Fibroblast of lung (primary cell): ENCODE measurements at regions not wholly inside any gene's neighbourhood (a gene's known extent, or its start where the extent isn't known, plus 50 kb on each side); places are given as distances from the start of the nearest gene placed in this dataset.

ENCODE experiments used
- DNase-seq, 2 donors: peaks; one replicate each; pipeline versions ENCODE4 v3.0.0 to v3.0.0-alpha.2; 2010; ENCODE audit warnings: low read depth in 2 of 2
- H2AFZ ChIP-seq: 2 replicates; pipeline ENCODE4 v1.5.1; 2012; ENCODE audit warnings: low read length, control low read depth, inconsistent platforms
- H3K27ac ChIP-seq: 2 replicates; pipeline ENCODE4 v1.5.1; 2011; ENCODE audit warnings: low read length, control low read depth; ENCODE audit not compliant: insufficient read depth
- H3K27me3 ChIP-seq: 2 replicates; pipeline ENCODE4 v1.5.1; 2011; ENCODE audit warnings: mild to moderate bottlenecking, low read length; ENCODE audit not compliant: control insufficient read depth, insufficient read depth
- H3K36me3 ChIP-seq: 2 replicates; pipeline ENCODE4 v1.5.1; 2011; ENCODE audit warnings: low read length; ENCODE audit not compliant: control insufficient read depth, insufficient read depth
- H3K4me1 ChIP-seq: 2 replicates; pipeline ENCODE4 v1.5.1; 2011; ENCODE audit warnings: low read length; ENCODE audit not compliant: control insufficient read depth, insufficient read depth; ENCODE audit errors: extremely low read depth
- H3K4me2 ChIP-seq: 2 replicates; pipeline ENCODE4 v1.5.1; 2011; ENCODE audit warnings: low read length, control low read depth; ENCODE audit not compliant: insufficient read depth; ENCODE audit errors: extremely low read depth
- H3K4me3 ChIP-seq, 4 experiments: fragments of 200-600 bp in 1 of 4; sonication (generic) in 1 of 4; replicated peaks in 1 of 4; 2 replicates each; pipeline ENCODE4 v1.5.1; 2011 to 2016; ENCODE audit warnings: low read length in 4 of 4, low read depth in 3 of 4, mild to moderate bottlenecking in 3 of 4, control low read depth in 2 of 4, inconsistent platforms in 1 of 4, mixed read lengths in 1 of 4; ENCODE audit not compliant: insufficient read depth in 1 of 4; ENCODE audit errors: control extremely low read depth in 1 of 4
- H3K79me2 ChIP-seq: 2 replicates; pipeline ENCODE4 v1.5.1; 2012; ENCODE audit warnings: mild to moderate bottlenecking, low read length, inconsistent platforms; ENCODE audit not compliant: control insufficient read depth, insufficient read depth
- H3K9ac ChIP-seq: 2 replicates; pipeline ENCODE4 v1.5.1; 2011; ENCODE audit warnings: mild to moderate bottlenecking, low read length, control low read depth; ENCODE audit not compliant: insufficient read depth
- H3K9me3 ChIP-seq: 2 replicates; pipeline ENCODE4 v1.5.1; 2012; ENCODE audit warnings: low read depth, low read length; ENCODE audit not compliant: control insufficient read depth, insufficient read depth
- H4K20me1 ChIP-seq: 2 replicates; pipeline ENCODE4 v1.5.1; 2011; ENCODE audit warnings: low read length; ENCODE audit not compliant: control insufficient read depth, insufficient read depth; ENCODE audit errors: extremely low read depth
- CTCF ChIP-seq, 2 donors: IDR thresholded peaks in 1 of 2; conservative IDR thresholded peaks in 1 of 2; 1 replicate in 1 of 2; 2 replicates in 1 of 2; pipeline ENCODE4 v1.5.1; 2011 to 2012; ENCODE audit warnings: low read length in 2 of 2, control low read depth in 1 of 2, inconsistent platforms in 1 of 2, low read depth in 1 of 2, mild to moderate bottlenecking in 1 of 2
- EZH2 ChIP-seq: IDR thresholded peaks from 2 replicates; pipeline ENCODE4 v1.5.1; 2012; ENCODE audit warnings: low read length, control low read depth, mild to moderate bottlenecking; ENCODE audit errors: missing control alignments

DNA sequence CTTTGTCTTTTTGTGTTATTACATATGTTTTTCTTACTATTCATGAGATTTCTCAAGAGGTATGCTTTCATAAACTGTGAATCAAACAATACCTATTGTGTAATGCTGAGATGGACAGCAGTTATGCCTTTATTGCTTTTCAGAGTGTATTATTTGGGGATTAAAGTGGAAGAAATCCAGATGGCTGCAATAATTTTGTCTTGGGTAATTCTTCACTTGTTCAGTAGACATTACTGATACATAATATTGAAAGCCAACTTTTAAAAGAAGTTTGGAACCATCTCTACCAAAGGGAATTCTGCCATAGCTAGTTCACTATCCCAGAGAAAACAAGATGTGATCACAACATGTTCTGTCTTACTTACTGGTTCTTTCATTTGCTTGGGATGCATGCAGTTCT is 253.4 kb upstream of the ZSWIM2 start:
- no peaks in the 10 kb centered on the region for H3K4me1 ChIP-seq
- no peak overlapping the region for H3K9ac ChIP-seq
- no peak overlapping the region for H2AFZ ChIP-seq
- no peaks in the 10 kb centered on the region for H3K9me3 ChIP-seq
- no peak overlapping the region for H3K4me3 ChIP-seq
- no peaks in the 10 kb centered on the region for H3K36me3 ChIP-seq
- no peak overlapping the region for H3K27ac ChIP-seq
- peak in 1 of 2 donors; percentile 8 for DNase-seq
- H3K79me2 ChIP-seq, result no peaks in the 10 kb centered on the region
- no peak for TF ChIP-seq EZH2
- no peak for TF ChIP-seq CTCF (conservative IDR thresholded peaks at IDR 0.05 in 1 of 2, IDR thresholded peaks at IDR 0.05 in 1 of 2; ENCODE audit: low read depth in 1 of 2, low read length in 2 of 2)
- no peak overlapping the region for H3K4me2 ChIP-seq
- no peaks in the 10 kb centered on the region for H3K27me3 ChIP-seq
- H4K20me1 ChIP-seq, result no peaks in the 10 kb centered on the region

DNA sequence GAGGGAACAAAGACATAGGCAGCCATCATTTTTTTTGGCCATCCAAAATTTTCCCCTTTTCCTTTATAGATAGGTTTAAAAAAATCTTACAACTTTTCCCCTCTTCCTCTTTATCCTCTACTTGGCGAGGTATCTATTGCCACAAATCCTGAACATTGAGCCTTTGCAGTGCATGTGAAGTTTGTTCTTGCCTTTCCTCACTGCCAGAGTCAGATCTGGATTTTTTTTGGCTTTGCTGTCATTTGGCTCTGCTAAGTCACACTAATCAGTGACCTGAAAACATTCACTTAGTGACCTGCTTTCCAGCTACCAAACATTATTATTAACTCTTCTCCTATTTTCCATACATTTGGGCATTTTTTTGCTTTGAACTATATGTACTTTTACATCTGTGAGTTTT is 249.2 kb upstream of the ZSWIM2 start:
- DNase-seq, result no peak
- Histone ChIP-seq H3K9ac (no peak overlapping the region), H3K27ac (no peak overlapping the region), H4K20me1 (no peaks in the 10 kb centered on the region), H3K4me2 (no peak overlapping the region), H3K4me3 (no peak overlapping the region), H3K9me3 (no peaks in the 10 kb centered on the region), H3K79me2 (no peaks in the 10 kb centered on the region), H3K36me3 (no peaks in the 10 kb centered on the region), H3K27me3 (no peaks in the 10 kb centered on the region), H2AFZ (no peak overlapping the region), H3K4me1 (no peaks in the 10 kb centered on the region)
- no peak for TF ChIP-seq CTCF (conservative IDR thresholded peaks at IDR 0.05 in 1 of 2, IDR thresholded peaks at IDR 0.05 in 1 of 2; ENCODE audit: low read depth in 1 of 2, low read length in 2 of 2)
- TF ChIP-seq EZH2, result no peak

GRCh38 chr2:187093771-187094412 is 244.9 kb upstream of the ZSWIM2 start:
- Histone ChIP-seq H3K36me3 (no peaks in the 10 kb centered on the region), H3K4me2 (no peak overlapping the region), H3K4me3 (no peak overlapping the region), H3K9ac (no peak overlapping the region), H3K4me1 (no peaks in the 10 kb centered on the region), H3K9me3 (no peaks in the 10 kb centered on the region), H4K20me1 (no peaks in the 10 kb centered on the region), H3K79me2 (no peaks in the 10 kb centered on the region), H3K27me3 (no peaks in the 10 kb centered on the region), H3K27ac (no peak overlapping the region), H2AFZ (no peak overlapping the region)
- no peak for TF ChIP-seq CTCF (conservative IDR thresholded peaks at IDR 0.05 in 1 of 2, IDR thresholded peaks at IDR 0.05 in 1 of 2; ENCODE audit: low read depth in 1 of 2, low read length in 2 of 2)
- no peak for TF ChIP-seq EZH2
- no peak for DNase-seq
